Duodenal mucosa (tissue), 2 donors: ENCODE measurements at regions not wholly inside any gene's neighbourhood (a gene's known extent, or its start where the extent isn't known, plus 50 kb on each side); places are given as distances from the start of the nearest gene placed in this dataset.

Experiments used
- H3K27ac ChIP-seq: one replicate; pipeline ENCODE4 v1.7.0; 2013; ENCODE audit warnings: low read depth, low read length
- H3K27me3 ChIP-seq, 2 donors: one replicate each; pipeline ENCODE4 v1.7.0; 2013; ENCODE audit warnings: low read length in 2 of 2, control low read depth in 1 of 2; ENCODE audit not compliant: insufficient read depth in 2 of 2, control insufficient read depth in 1 of 2
- H3K36me3 ChIP-seq, 2 donors: one replicate each; pipeline ENCODE4 v1.7.0; 2013; ENCODE audit warnings: low read length in 2 of 2, control low read depth in 1 of 2; ENCODE audit not compliant: insufficient read depth in 2 of 2, control insufficient read depth in 1 of 2
- H3K4me1 ChIP-seq, 2 donors: one replicate each; pipeline ENCODE4 v1.7.0; 2013; ENCODE audit warnings: low read length in 2 of 2, control low read depth in 1 of 2; ENCODE audit not compliant: insufficient read depth in 2 of 2, control insufficient read depth in 1 of 2
- H3K4me3 ChIP-seq, 2 donors: one replicate each; pipeline ENCODE4 v1.7.0; 2013; ENCODE audit warnings: low read length in 2 of 2, low read depth in 1 of 2
- H3K9ac ChIP-seq, 2 donors: one replicate each; pipeline ENCODE4 v1.7.0; 2013; ENCODE audit warnings: low read length in 2 of 2, low read depth in 1 of 2
- H3K9me3 ChIP-seq, 2 donors: one replicate each; pipeline ENCODE4 v1.7.0; 2013; ENCODE audit warnings: low read length in 2 of 2, control low read depth in 1 of 2; ENCODE audit not compliant: control insufficient read depth in 1 of 2

GRCh38 chr9:135290086-135290485, 189.5 kb upstream of the PPP1R26 start:
- Histone ChIP-seq H3K27me3 (no peaks in the 10 kb centered on the region), H3K9ac (no peak overlapping the region), H3K4me1 (peaks cover 0 to 16% of the 10 kb centered on the region in 2 donors), H3K4me3 (no peak overlapping the region), H3K27ac (no peak overlapping the region), H3K36me3 (no peaks in the 10 kb centered on the region), H3K9me3 (no peaks in the 10 kb centered on the region)

DNA sequence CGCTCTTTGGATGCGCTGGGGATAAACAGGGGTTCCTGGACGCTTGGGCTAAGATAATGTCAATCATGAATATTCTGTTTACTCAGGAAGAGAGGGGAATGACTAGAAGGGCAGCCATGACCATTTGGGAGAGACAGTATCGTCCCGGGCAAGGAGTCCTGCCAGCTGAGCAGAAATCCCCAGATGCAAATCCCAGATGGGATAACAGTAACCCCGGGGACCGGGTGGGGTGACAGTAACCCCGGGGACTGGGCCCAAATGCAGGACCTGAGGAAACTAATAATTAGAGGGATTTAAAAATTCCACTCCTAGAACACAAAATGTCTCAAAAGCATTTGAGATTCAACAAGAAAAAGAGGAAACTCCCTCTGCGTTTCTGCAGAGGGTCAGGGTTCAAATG, 189.0 kb upstream of the PPP1R26 start:
- no peaks in the 10 kb centered on the region for H3K9me3 ChIP-seq
- no peaks in the 10 kb centered on the region for H3K36me3 ChIP-seq
- H3K9ac ChIP-seq = no peak overlapping the region
- H3K27ac ChIP-seq = no peak overlapping the region
- peaks cover 0 to 16% of the 10 kb centered on the region in 2 donors for H3K4me1 ChIP-seq
- no peaks in the 10 kb centered on the region for H3K27me3 ChIP-seq
- H3K4me3 ChIP-seq = no peak overlapping the region

DNA sequence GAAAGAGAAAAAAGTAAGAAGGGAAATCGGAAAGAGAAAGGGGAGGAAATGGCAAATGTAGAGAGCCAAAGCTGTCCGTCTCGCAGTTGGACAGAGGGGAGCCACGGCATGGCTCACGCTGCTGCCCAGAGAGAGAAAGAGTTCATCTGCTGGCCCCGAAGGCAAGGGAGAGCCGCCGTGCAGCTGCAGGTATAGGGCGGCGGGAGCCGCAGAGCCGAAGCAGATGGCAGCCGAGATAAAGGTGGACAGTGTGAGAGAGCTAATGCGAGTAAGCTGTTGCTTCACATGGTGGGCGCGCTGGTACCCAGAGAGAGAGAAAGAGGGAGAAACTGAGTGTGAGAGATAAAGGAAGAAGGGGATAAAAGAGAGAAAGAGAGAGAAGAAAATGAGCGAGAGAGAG, 188.4 kb upstream of the PPP1R26 start:
- H3K4me3 ChIP-seq = no peak overlapping the region
- no peak overlapping the region for H3K9ac ChIP-seq
- H3K4me1 ChIP-seq = peaks cover 0 to 16% of the 10 kb centered on the region in 2 donors
- H3K9me3 ChIP-seq = no peaks in the 10 kb centered on the region
- H3K27me3 ChIP-seq = no peaks in the 10 kb centered on the region
- no peaks in the 10 kb centered on the region for H3K36me3 ChIP-seq
- H3K27ac ChIP-seq = no peak overlapping the region

DNA sequence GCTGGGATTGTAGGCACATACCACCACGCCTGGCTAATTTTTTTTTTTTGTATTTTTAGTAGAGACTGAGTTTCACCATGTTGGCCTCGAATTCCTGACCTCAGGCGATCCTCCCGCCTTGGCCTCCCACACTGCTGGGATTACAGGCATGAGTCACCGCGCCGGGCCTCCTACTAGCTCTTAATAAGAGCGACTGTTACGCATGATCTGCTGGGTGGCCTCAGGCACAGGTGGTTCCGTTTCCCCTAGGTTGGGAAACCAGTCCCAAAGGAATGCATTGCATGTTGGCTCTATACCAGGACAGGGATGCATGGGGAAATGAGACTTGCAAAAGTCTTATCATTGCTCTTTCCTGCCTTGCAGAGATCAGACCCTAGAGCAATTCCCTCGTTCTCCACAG, 184.7 kb upstream of the PPP1R26 start:
- Histone ChIP-seq H3K4me3 (no peak overlapping the region), H3K4me1 (peaks cover 0 to 4% of the 10 kb centered on the region in 2 donors), H3K9ac (no peak overlapping the region), H3K9me3 (no peaks in the 10 kb centered on the region), H3K27ac (no peak overlapping the region), H3K36me3 (no peaks in the 10 kb centered on the region), H3K27me3 (peaks cover 3 to 5% of the 10 kb centered on the region in 2 donors)

DNA sequence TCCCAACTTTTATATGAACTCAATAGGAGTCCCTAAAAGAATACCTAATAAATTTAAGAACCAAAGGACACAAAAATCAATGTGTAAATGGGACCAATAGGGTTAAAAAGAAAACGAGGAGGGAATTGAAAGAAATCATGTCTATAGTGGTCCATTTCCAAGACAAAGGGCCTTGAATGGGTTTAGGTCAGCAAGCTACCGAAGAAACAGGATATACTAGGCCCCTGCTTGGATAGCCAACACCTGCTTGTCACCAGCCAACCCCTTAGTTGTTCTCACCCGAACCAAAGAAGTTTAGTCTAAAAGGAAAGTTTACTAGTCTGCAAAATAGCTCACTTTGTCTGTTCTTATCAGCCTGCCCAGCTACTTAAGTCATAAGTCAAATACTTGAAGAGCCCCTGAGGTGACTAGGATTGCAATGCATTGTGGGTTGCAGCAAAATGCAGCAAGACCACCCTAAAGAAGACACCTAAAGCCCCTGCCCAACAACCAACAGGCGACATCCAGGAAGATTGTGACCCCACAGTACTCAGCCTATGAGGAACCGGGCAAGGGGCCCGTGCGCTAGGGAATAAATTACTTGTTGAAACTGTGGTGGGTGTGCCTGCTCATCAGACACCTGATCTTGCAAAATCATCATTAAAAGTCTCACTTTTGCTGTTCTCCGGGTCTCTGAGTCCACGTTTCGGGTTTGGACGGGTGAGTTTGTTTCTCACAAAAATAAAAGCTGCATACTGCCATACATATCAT, 183.9 kb upstream of the PPP1R26 start:
- Histone ChIP-seq H3K9me3 (no peaks in the 10 kb centered on the region), H3K4me1 (no peaks in the 10 kb centered on the region), H3K9ac (no peak overlapping the region), H3K4me3 (no peak overlapping the region), H3K36me3 (no peaks in the 10 kb centered on the region), H3K27me3 (peaks cover 10 to 11% of the 10 kb centered on the region in 2 donors), H3K27ac (no peak overlapping the region)

GRCh38 chr9:135296735-135297455, 182.7 kb upstream of the PPP1R26 start:
- H3K27me3 ChIP-seq = peaks cover 19 to 22% of the 10 kb centered on the region in 2 donors
- no peak overlapping the region for H3K27ac ChIP-seq
- H3K36me3 ChIP-seq = no peaks in the 10 kb centered on the region
- H3K4me1 ChIP-seq = no peaks in the 10 kb centered on the region
- H3K9me3 ChIP-seq = no peaks in the 10 kb centered on the region
- H3K4me3 ChIP-seq = no peak overlapping the region
- H3K9ac ChIP-seq = no peak overlapping the region

DNA sequence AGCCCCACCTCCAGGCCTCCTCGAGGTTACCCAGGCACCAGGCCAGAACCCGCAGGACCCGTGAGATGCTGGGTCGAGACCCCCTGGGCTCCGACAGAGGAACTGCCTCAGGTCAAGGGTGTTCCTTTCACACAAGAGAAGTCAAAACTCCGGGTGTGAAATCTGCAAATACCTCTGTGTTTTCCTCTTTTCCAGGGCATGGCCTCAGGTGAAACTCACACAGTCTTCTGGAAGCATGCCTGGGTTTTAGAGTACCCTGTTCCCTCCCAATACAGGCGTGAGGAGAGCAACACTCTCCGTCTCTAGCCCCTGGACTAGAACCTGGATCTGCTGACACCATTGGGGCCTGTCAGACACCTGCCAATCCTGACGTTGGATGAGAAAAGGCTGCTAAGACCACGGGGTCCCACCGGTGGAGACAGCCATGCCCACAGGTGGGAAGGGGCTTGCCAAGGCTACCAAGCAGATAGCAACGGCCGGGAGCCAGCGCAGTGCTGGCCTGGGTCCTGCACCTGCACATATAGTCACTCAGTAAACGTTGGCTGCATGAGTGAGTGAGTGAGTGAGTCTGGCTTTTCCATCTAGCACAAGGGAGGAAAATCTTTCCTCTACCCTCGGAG, 182.0 kb upstream of the PPP1R26 start:
- Histone ChIP-seq H3K36me3 (no peaks in the 10 kb centered on the region), H3K27me3 (peaks cover 23 to 25% of the 10 kb centered on the region in 2 donors), H3K9ac (no peak overlapping the region), H3K4me3 (no peak overlapping the region), H3K27ac (no peak overlapping the region), H3K4me1 (no peaks in the 10 kb centered on the region), H3K9me3 (no peaks in the 10 kb centered on the region)

- Histone ChIP-seq H3K4me3 (no peak overlapping the region), H3K9ac (no peak overlapping the region), H3K36me3 (no peaks in the 10 kb centered on the region), H3K9me3 (no peaks in the 10 kb centered on the region), H3K4me1 (no peaks in the 10 kb centered on the region), H3K27ac (no peak overlapping the region), H3K27me3 (peaks cover 23 to 25% of the 10 kb centered on the region in 2 donors)
Observed at GRCh38 chr9:135299239-135299590, 180.4 kb upstream of the PPP1R26 start.

- Histone ChIP-seq H3K9ac (no peak overlapping the region), H3K27me3 (peaks cover 23 to 25% of the 10 kb centered on the region in 2 donors), H3K9me3 (no peaks in the 10 kb centered on the region), H3K4me1 (no peaks in the 10 kb centered on the region), H3K4me3 (no peak overlapping the region), H3K27ac (no peak overlapping the region), H3K36me3 (no peaks in the 10 kb centered on the region)
Observed at GRCh38 chr9:135299651-135300345, 179.8 kb upstream of the PPP1R26 start.
